ENCODE measurements at regions not wholly inside any gene's neighbourhood (a gene's known extent, or its start where the extent isn't known, plus 50 kb on each side); places are given as distances from the start of the nearest gene placed in this dataset.

DNA sequence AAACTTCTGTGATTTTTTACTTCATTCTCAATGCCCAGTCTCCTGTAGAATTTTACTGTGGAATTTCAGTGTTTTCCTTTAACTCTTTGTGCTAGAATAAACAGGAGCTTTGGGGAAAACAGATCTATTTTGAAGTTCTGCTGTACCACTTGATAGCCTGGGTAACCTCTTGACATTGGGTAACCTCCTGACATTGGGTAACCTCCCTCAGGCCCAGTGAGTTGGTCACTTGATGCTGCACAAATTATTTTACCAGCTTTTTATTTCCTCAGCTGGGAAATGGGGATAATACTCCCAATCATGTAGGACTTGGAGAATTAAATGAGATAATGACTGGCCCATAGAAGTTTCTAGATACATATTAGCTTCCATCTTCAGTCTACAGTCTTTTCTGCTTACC is 137.3 kb upstream of the TOP1 start:
- ChIA-PET POLR2A (no interaction called here), CTCF (no interaction called here)

More for the DNA sequence above, 137.3 kb upstream of the TOP1 start:
- no peak overlapping the region for H3K4me3 ChIP-seq (replicated peaks in 1 of 2; ENCODE audit: low read depth in 1 of 2, low read length in 2 of 2)
- no peak overlapping the region for H3K4me2 ChIP-seq (ENCODE audit: low read length)
- H3K27ac ChIP-seq (ENCODE audit: low read depth, low read length), result no peak overlapping the region
- no TSS peak for BruUV-seq (replicated peaks)
- no peak overlapping the region for H2AFZ ChIP-seq (ENCODE audit: low read depth, low read length, poor library complexity, severe bottlenecking)
- no peaks in the 10 kb centered on the region for H3K9me3 ChIP-seq (ENCODE audit: control insufficient read depth in 1 of 2, insufficient read depth in 1 of 2, low read depth in 1 of 2, low read length in 2 of 2)
- H3K79me2 ChIP-seq (ENCODE audit: insufficient read depth, low read length), result no peaks in the 10 kb centered on the region
- RAD21 ChIA-PET (ENCODE audit: low non-redundant PET in 1 of 2, low total read pairs in 2 of 2, uncharacterized antibody in 2 of 2, unreplicated experiment in 2 of 2), result no interaction called here
- H3K4me1 ChIP-seq (ENCODE audit: control insufficient read depth in 1 of 2, insufficient read depth in 2 of 2, low read length in 2 of 2), result no peaks in the 10 kb centered on the region
- H4K20me1 ChIP-seq (ENCODE audit: insufficient read depth), result no peaks in the 10 kb centered on the region
- DNase-seq (ENCODE audit: low read depth, low spot score), result no peak
- no peak overlapping the region for H3K9ac ChIP-seq (ENCODE audit: low read length)
- ATAC-seq, result no peak
- H3K36me3 ChIP-seq (ENCODE audit: control insufficient read depth in 1 of 2, insufficient read depth in 2 of 2, low read length in 2 of 2), result no peaks in the 10 kb centered on the region
- no peaks in the 10 kb centered on the region for H3K27me3 ChIP-seq (ENCODE audit: insufficient read depth, low read length)
- TF ChIP-seq CBX3 (IDR thresholded peaks at IDR 0.05; ENCODE audit: low read depth) (no peak), ZNF274 (IDR thresholded peaks at IDR 0.05; ENCODE audit: low read depth, low read length) (no peak), SIN3A (IDR thresholded peaks at IDR 0.05; ENCODE audit: low read depth) (no peak), ZFX (IDR thresholded peaks at IDR 0.05) (no peak), POLR2A (IDR thresholded peaks at IDR 0.05; ENCODE audit: borderline replicate concordance, extremely low read depth, insufficient read depth, insufficient read length) (no peak), EGR1 (IDR thresholded peaks at IDR 0.05; ENCODE audit: low read depth) (no peak), RAD21 (IDR thresholded peaks at IDR 0.05; ENCODE audit: low read depth) (no peak), EZH2phosphoT487 (IDR thresholded peaks at IDR 0.05; ENCODE audit: borderline replicate concordance) (no peak), SP1 (IDR thresholded peaks at IDR 0.05; ENCODE audit: low read depth) (no peak), TCF7L2 (IDR thresholded peaks at IDR 0.05; ENCODE audit: borderline replicate concordance, extremely low read depth, insufficient read depth, insufficient read length) (no peak), ELF1 (IDR thresholded peaks at IDR 0.05; ENCODE audit: borderline replicate concordance, low read depth) (no peak), POLR2AphosphoS5 (IDR thresholded peaks at IDR 0.05; ENCODE audit: low read depth, low read length) (no peak), FOSL1 (IDR thresholded peaks at IDR 0.05; ENCODE audit: low read depth) (no peak), SRF (IDR thresholded peaks at IDR 0.05; ENCODE audit: low read depth) (no peak)
- TF ChIP-seq, protein P1, sequence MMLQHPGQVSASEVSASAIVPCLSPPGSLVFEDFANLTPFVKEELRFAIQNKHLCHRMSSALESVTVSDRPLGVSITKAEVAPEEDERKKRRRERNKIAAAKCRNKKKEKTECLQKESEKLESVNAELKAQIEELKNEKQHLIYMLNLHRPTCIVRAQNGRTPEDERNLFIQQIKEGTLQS (IDR thresholded peaks at IDR 0.05), result no peak
- TF ChIP-seq, protein P2, sequence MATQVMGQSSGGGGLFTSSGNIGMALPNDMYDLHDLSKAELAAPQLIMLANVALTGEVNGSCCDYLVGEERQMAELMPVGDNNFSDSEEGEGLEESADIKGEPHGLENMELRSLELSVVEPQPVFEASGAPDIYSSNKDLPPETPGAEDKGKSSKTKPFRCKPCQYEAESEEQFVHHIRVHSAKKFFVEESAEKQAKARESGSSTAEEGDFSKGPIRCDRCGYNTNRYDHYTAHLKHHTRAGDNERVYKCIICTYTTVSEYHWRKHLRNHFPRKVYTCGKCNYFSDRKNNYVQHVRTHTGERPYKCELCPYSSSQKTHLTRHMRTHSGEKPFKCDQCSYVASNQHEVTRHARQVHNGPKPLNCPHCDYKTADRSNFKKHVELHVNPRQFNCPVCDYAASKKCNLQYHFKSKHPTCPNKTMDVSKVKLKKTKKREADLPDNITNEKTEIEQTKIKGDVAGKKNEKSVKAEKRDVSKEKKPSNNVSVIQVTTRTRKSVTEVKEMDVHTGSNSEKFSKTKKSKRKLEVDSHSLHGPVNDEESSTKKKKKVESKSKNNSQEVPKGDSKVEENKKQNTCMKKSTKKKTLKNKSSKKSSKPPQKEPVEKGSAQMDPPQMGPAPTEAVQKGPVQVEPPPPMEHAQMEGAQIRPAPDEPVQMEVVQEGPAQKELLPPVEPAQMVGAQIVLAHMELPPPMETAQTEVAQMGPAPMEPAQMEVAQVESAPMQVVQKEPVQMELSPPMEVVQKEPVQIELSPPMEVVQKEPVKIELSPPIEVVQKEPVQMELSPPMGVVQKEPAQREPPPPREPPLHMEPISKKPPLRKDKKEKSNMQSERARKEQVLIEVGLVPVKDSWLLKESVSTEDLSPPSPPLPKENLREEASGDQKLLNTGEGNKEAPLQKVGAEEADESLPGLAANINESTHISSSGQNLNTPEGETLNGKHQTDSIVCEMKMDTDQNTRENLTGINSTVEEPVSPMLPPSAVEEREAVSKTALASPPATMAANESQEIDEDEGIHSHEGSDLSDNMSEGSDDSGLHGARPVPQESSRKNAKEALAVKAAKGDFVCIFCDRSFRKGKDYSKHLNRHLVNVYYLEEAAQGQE (IDR thresholded peaks at IDR 0.05; ENCODE audit: low read depth), result no peak
- TF ChIP-seq, protein P3, sequence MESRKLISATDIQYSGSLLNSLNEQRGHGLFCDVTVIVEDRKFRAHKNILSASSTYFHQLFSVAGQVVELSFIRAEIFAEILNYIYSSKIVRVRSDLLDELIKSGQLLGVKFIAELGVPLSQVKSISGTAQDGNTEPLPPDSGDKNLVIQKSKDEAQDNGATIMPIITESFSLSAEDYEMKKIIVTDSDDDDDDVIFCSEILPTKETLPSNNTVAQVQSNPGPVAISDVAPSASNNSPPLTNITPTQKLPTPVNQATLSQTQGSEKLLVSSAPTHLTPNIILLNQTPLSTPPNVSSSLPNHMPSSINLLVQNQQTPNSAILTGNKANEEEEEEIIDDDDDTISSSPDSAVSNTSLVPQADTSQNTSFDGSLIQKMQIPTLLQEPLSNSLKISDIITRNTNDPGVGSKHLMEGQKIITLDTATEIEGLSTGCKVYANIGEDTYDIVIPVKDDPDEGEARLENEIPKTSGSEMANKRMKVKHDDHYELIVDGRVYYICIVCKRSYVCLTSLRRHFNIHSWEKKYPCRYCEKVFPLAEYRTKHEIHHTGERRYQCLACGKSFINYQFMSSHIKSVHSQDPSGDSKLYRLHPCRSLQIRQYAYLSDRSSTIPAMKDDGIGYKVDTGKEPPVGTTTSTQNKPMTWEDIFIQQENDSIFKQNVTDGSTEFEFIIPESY (IDR thresholded peaks at IDR 0.05; ENCODE audit: extremely low read depth, insufficient replicate concordance, low read length), result no peak
- TF ChIP-seq, protein P4, sequence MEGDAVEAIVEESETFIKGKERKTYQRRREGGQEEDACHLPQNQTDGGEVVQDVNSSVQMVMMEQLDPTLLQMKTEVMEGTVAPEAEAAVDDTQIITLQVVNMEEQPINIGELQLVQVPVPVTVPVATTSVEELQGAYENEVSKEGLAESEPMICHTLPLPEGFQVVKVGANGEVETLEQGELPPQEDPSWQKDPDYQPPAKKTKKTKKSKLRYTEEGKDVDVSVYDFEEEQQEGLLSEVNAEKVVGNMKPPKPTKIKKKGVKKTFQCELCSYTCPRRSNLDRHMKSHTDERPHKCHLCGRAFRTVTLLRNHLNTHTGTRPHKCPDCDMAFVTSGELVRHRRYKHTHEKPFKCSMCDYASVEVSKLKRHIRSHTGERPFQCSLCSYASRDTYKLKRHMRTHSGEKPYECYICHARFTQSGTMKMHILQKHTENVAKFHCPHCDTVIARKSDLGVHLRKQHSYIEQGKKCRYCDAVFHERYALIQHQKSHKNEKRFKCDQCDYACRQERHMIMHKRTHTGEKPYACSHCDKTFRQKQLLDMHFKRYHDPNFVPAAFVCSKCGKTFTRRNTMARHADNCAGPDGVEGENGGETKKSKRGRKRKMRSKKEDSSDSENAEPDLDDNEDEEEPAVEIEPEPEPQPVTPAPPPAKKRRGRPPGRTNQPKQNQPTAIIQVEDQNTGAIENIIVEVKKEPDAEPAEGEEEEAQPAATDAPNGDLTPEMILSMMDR (IDR thresholded peaks at IDR 0.05 in 2 of 3, conservative IDR thresholded peaks at IDR 0.05 in 1 of 3; ENCODE audit: borderline replicate concordance in 1 of 3, insufficient read depth in 1 of 3, low read depth in 2 of 3, low read length in 2 of 3), result no peak
- intact Hi-C loops (cut with micrococcal nuclease), result no loop called here
- no peaks in the 10 kb centered on the region for H3K9me2 ChIP-seq (ENCODE audit: insufficient read depth)
